Fibroblast of skin of right quadriceps (primary cell): ENCODE measurements at regions not wholly inside any gene's neighbourhood (a gene's known extent, or its start where the extent isn't known, plus 50 kb on each side); places are given as distances from the start of the nearest gene placed in this dataset.

Experiments
- DNase-seq: peaks from one replicate; pipeline ENCODE4 v3.0.0-alpha.2; 2013

DNA sequence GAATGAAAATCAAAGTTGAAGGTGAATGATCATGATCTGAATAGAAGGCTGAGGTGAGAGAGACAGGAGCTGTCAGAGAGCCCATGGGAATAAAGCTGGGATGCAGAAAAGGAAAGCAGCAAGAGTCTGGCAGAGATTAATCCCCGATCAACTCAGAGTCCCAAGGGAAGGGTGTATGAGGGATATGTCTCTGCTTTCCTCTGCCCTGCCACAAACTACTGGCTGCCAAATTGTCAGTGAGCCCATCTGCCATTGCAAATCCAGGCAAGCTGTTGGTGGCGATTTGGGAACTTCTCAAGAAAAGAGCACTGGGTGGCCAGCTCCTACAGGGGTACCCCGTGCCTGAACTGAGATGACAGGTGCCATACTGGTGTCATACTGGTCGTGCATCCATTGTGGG is 705.5 kb upstream of the MAN1A1 start:
- no peak for DNase-seq

DNA sequence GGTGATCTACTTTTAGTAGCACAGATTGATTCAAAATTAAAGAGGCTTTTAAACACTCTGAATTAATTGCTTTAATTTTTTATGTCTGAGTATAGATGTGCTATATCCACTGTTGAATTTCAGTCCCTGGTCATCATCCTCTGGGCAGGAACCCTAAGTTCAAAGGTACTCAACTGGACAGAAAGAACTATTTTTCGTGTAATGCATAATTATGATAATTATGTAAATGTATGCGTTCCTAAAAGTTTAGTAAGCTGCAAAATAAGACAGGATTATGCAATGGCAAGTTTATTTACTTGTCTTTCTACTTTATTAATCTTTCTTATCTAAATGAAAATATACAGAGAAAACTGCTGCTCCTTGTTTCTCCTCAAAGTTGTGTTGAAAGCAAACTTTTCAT is 690.1 kb upstream of the MAN1A1 start:
- DNase-seq: no peak

GRCh38 chr6:120031837-120032236 is 682.3 kb upstream of the MAN1A1 start:
- no peak for DNase-seq

GRCh38 chr6:120026791-120027190 is 677.2 kb upstream of the MAN1A1 start:
- DNase-seq: no peak

DNA sequence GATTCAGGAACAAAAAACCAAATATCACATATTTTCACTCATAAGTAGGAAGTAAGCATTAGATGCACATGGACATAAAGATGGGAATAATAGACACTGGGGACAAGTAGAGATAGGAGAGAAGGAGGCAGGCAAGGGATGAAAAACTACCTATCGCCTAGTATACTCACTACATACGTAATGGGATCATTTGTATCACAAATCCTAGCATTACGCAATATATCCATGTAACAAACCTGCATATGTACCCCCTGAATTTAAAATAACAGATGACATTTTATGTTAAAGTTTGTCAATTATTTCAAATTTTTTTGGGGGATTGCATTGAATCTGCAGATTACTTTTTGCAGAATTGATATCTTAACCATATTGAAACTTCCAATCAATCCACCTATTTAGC is 660.5 kb upstream of the MAN1A1 start:
- no peak for DNase-seq

DNA sequence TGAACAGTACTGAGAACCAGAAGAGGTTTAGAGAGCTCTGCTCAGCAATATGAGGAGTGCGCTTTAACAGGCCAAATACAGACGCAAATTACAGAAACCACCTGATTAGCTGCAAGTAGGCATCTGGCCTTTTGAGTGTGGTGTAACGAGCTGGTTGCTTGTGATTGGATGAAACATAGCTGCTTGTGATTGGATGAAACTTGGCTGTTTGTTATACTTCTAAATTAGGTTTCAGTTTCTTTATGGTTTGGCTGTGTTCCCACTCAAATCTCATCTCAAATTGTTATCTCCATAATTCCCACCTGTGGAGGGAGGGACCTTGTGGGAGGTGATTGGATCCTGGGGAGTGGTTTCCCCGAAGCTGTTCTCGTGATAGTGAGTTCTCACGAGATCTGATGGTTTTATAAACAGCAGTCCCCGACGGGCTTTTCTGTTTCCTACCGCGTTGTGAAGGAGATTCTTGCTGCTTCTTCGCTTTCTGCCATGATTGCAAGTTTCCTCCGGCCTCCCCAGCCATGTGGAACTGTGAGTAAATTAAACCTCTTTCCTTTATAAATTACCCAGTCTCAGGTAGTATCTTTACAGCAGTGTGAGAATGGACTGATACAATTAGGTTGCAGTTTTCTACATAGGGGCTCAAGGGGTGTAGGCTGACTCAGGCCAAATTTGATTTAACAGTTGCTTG is 655.9 kb upstream of the MAN1A1 start:
- no peak for DNase-seq

DNA sequence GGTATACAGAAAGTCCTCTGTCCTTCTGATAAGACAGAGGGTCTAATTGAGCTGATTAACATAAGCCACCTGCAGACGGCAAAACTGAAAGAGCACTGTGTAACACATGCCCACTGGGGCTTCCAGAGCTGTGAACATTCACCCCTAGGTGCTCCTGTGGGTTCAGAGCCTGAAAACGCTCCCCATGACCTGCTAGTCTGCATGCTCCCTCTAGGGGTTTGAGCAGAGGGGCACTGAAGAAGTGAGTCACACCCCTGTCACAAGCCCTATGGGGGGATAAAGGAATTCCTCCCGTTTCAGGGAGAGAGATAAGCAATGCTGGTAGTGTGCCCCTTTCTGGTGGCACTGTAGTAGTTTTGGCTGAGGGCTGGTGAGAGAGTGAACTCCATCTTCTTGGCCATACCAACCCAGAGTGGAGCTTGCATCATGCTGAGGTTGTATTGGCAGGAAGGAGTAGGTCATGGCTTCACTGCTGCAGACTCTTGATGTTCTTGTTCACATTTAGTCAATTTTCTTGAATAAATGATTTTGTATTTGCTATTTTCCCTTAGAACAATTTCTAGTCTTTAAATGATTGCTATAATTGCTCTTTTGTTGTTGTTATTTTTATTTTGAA is 637.5 kb upstream of the MAN1A1 start:
- no peak for DNase-seq

GRCh38 chr6:119985952-119986736 is 636.6 kb upstream of the MAN1A1 start:
- DNase-seq: no peak

DNA sequence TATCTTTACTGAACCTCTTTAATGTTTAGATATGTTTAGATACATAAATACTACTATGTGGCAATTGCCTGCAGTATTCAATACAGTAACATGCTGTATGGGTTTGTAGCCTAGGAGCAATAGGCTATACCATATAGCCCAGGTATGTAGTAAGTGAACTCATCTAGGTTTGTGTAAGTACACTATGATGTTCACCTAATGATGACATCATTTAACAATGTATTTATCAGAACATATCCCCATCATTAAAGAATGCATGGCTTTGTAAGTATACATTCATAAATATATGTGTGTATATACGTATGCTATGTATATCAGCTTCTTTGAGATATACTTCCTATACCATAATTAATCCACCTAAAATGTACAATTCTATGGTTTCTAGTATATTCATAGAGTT is 631.2 kb upstream of the MAN1A1 start:
- DNase-seq: no peak

DNA sequence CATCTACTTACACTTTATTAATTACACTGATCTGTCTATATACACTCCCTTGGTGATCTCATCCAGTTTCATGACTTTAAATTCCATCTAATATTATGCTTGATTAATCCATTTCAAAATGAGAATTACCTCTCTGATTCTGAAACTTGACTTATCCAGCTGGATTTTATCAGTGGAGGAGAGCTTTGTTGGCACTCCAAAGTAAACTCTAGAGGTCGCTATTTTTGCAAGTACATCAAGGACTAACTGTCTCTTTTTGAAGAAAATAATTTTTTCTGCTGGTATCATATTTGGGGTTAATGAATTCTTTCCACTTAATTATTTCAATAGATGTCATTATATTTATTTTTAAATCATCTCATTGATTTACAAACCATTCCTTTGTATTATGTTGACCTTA is 630.3 kb upstream of the MAN1A1 start:
- DNase-seq: no peak

GRCh38 chr6:119978274-119978889 is 628.8 kb upstream of the MAN1A1 start:
- peak; percentile 31 for DNase-seq

DNA sequence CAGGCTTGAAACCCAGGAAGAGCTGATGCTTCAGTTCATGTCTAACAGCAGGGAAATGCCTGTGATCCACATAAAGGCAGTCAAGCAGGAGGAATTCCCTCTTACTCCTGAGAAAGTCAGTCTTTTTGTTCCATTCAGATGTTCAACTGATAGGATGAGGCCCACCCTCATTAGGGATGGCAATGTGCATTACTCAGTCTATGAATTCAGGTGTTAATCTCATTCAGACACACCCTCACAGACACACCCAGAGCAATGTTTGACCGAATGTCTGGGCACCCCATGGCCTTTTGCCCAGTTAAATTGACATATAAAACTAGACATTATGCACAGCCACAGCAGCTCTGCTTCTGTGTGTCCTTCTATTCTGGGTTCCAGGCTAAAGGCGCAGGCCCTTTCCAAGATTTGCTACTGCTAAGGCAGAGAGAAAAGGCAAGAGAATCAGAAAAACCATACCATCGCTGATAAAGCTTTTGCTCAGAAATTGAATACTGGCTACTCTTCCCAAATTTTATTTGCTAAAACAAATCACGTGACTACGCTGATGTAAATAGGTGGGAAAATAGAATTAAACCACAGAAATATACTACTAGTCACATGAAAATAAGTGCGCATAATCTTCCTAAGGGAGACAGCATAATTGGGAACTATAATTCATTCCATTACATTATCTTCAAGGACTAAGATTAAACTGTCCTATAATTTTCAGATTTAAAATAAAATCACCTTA is 625.0 kb upstream of the MAN1A1 start:
- DNase-seq: no peak

GRCh38 chr6:119966484-119966883 is 616.9 kb upstream of the MAN1A1 start:
- no peak for DNase-seq

DNA sequence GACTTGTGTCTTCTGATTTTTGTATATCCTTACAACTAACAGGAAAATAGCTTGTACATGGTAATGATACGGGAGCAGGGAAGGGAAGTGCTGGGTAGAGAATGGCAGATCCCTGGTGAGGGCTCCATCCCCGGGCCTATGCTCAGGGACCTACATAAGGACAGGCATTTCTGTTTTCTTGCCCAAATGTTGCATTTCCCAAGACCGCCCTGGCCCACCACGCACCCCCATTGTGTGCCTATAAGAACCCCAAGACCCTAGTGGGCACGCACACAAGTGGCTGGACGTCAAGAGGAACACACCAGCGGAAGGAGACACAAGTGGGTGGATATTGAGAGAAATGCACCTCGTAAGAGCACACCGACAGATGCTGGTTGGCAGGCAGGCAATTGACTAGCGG is 616.3 kb upstream of the MAN1A1 start:
- no peak for DNase-seq

DNA sequence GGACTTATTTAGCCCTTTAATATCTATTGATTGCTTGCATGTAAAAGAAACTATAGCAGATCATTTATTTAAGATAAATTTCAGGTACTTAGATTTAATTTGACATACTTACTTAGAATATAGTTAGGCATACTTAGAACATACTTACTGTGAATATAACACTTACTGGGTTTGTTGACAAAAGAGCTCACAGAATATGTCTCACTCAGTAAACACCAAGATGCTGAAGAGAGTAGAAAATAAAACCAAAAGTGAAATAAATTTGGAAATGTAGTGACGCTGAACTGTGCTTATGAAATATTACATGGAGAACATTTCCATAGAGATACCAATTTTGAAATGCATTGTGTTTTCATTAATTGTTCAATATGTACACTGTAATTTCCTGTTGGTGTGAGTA is 615.4 kb upstream of the MAN1A1 start:
- DNase-seq: no peak

- no peak for DNase-seq
Measured at GRCh38 chr6:119962505-119962904, 612.9 kb upstream of the MAN1A1 start.

DNA sequence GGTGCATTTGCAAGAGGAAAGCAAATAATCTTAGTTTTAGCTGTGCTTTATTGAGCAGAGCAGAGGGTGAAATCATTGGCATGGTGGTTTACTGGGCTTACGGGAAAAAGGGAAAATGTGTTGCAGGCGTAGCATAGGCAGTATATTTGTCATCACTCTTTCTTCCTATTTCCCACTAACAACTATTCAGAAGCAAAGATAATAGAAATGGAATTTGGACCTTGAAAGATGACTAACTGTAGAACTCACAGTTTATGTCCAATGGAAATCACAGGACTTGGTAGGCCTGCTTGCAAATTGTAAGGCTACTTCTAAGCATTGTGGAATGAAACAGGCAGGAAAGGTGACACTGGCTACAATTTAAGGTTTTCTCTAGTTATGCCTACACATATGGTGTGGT is 611.9 kb upstream of the MAN1A1 start:
- DNase-seq: peak; percentile 40

GRCh38 chr6:119960456-119960855 is 610.9 kb upstream of the MAN1A1 start:
- DNase-seq: no peak

- no peak for DNase-seq
Measured at GRCh38 chr6:119960036-119960435, 610.5 kb upstream of the MAN1A1 start.

DNA sequence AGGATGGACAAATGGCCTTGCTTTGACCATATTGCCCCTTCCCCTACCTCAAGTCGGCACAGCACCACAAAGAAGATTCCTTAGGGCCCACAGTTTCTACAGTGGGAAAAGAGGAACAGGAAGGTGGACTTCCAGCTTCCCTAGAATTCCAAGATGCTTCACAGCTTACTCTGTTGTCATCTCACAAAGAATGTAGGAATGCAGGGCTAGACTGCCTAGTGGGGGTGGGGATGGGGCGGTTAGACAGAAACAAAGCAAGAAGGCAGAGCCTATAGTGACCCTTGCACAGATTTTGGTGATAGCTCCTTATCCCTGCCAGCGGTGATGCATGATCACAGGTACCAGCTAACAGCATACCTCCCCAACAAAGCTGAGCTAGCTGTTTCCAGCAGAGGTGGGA is 607.6 kb upstream of the MAN1A1 start:
- peak; percentile 8 for DNase-seq

- DNase-seq: no peak
Measured at GRCh38 chr6:119952696-119953095, 603.1 kb upstream of the MAN1A1 start.

DNA sequence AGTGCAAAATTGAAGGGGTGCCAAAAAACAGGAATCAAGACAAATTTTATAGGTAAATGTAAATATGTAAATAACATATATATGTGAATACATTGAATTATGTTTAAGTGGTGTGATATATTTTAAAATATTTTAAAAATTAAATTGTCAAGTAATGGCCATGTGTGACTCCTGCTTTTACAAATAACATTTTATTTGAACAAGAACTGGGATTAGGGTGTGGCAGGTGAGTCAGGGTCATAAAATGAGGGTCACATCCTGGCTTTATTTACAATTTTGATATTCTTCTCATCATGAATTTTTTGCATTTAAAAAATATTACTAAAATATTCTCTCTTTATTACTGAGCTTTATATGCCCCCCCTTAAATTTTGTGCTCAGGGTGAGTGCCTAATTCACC is 601.1 kb upstream of the MAN1A1 start:
- DNase-seq: no peak
